Panc1 (cell line): ENCODE measurements at regions not wholly inside any gene's neighbourhood (a gene's known extent, or its start where the extent isn't known, plus 50 kb on each side); places are given as distances from the start of the nearest gene placed in this dataset.

Source experiments
- ATAC-seq: fragments of 200-7000 bp; cut with Tn5 transposase; 2 replicates; pipeline ENCODE4 v1.9.1; 2020; ENCODE audit warnings: mild to moderate bottlenecking, moderate library complexity
- BruUV-seq: library from RNA; stranded (reverse); fragments of 400-500 nt; replicated peaks from 2 replicates; lab custom pipeline; 2021; lab: Mats Ljungman, UMichigan
- CTCF ChIA-PET: fragments of 300-600 bp; sonication (Branson Sonifier 250); formaldehyde crosslinking; loops from one replicate; lab custom pipeline; 2022; ENCODE audit warnings: antibody characterized with exemption; lab: Charles Lee
- POLR2A ChIA-PET: fragments of 300-600 bp; sonication (Branson Sonifier 250); formaldehyde crosslinking; loops from one replicate; lab custom pipeline; 2022; ENCODE audit warnings: antibody characterized with exemption; lab: Charles Lee
- DNase-seq: peaks from one replicate; pipeline ENCODE4 v3.0.0-alpha.2; 2010; ENCODE audit warnings: low read depth, low spot score
- H3K27ac ChIP-seq: 2 replicates; pipeline ENCODE4 v1.5.1; 2011; ENCODE audit warnings: mild to moderate bottlenecking, low read length, inconsistent platforms
- H3K27me3 ChIP-seq: fragments of 200-500 bp; sonication (Bioruptor generic); 2 replicates; pipeline ENCODE4 v1.6.0; 2014; ENCODE audit warnings: low read length, inconsistent platforms; ENCODE audit not compliant: control insufficient read depth, insufficient read depth
- H3K36me3 ChIP-seq: fragments of 200-500 bp; sonication (Bioruptor generic); 2 replicates; pipeline ENCODE4 v1.5.1; 2014; ENCODE audit warnings: inconsistent platforms, mild to moderate bottlenecking, low read length, moderate library complexity; ENCODE audit not compliant: control insufficient read depth, insufficient read depth
- H3K4me1 ChIP-seq: 2 replicates; pipeline ENCODE4 v1.5.1; 2011; ENCODE audit warnings: inconsistent platforms, mild to moderate bottlenecking, low read length, moderate library complexity; ENCODE audit not compliant: control insufficient read depth, insufficient read depth
- H3K4me3 ChIP-seq, 2 experiments: 2 replicates each; pipeline ENCODE4 v1.5.1; 2011 to 2012; ENCODE audit warnings: low read depth in 2 of 2, low read length in 2 of 2, mild to moderate bottlenecking in 2 of 2, inconsistent platforms in 1 of 2, moderate library complexity in 1 of 2
- H3K9me3 ChIP-seq: fragments of 200-500 bp; sonication (Bioruptor generic); 2 replicates; pipeline ENCODE4 v1.5.1; 2014; ENCODE audit warnings: low read depth, mild to moderate bottlenecking, inconsistent platforms, low read length, moderate library complexity; ENCODE audit not compliant: control insufficient read depth, insufficient read depth
- POLR2AphosphoS5 ChIP-seq: IDR thresholded peaks from 2 replicates; pipeline ENCODE4 v1.6.1; 2012; ENCODE audit warnings: mild to moderate bottlenecking, low read depth, low read length, moderate library complexity
- SIN3A ChIP-seq: IDR thresholded peaks from 2 replicates; pipeline ENCODE4 v1.6.1; 2012; ENCODE audit warnings: low read depth, mild to moderate bottlenecking, low read length, moderate library complexity, borderline replicate concordance; ENCODE audit not compliant: insufficient read depth
- TCF7L2 ChIP-seq: IDR thresholded peaks from 2 replicates; pipeline ENCODE4 v1.6.1; 2011; ENCODE audit warnings: mild to moderate bottlenecking, low read depth, low read length, inconsistent platforms
- in situ Hi-C: cut with HindIII; loops from 2 replicates; pipeline ENCODE4 v1.10.0; 2016; ENCODE audit warnings: low sequenced_read_pairs, low pct_unique_long_range_greater_than_20kb
- intact Hi-C: fragments of 100-400 bp; cut with micrococcal nuclease; formaldehyde crosslinking; loops from one replicate; pipeline ENCODE4 v1.10.0; 2022; ENCODE audit not compliant: unreplicated experiment
- TF ChIP-seq, protein P1 (sequence below): fragments of 450-650 bp; IDR thresholded peaks from 2 replicates; pipeline ENCODE4 v1.5.1; 2017; ENCODE audit warnings: mild to moderate bottlenecking
- TF ChIP-seq, protein P2 (sequence below), 2 experiments: IDR thresholded peaks; 2 replicates each; pipeline ENCODE4 v1.6.1; 2011 to 2012; ENCODE audit warnings: low read depth in 2 of 2, control low read depth in 1 of 2, low read length in 1 of 2, mild to moderate bottlenecking in 1 of 2, moderate library complexity in 1 of 2; ENCODE audit not compliant: insufficient read depth in 1 of 2

DNA sequence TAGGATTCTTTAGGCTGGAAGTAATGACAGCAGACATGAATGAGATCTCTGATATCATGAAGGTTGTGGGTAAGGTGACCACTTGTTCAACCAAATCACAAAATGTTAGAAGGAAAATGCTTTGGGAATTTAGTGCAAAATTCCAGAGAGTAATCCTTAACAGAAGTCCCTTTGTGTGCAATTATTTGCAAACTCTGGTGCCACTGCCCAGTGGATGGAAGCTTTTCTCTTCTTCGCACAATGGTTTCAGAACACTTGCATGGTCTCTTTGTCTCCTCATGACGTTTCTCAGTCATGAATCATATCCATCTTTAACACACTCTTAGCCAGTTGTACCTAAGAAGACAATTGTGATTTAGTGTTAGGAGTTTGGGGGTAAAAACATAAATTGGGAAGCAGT lies 570.4 kb upstream of the ANKRD30A start:
- Histone ChIP-seq H3K27me3 (no peaks in the 10 kb centered on the region), H3K4me1 (no peaks in the 10 kb centered on the region), H3K27ac (no peak overlapping the region), H3K4me3 (no peak overlapping the region), H3K36me3 (no peaks in the 10 kb centered on the region), H3K9me3 (no peaks in the 10 kb centered on the region)
- CTCF ChIA-PET = no interaction called here
- POLR2A ChIA-PET = no interaction called here
- no peak for ATAC-seq
- BruUV-seq = no TSS peak
- DNase-seq = no peak
- intact Hi-C loops (no loop called here), in situ Hi-C loops (no loop called here)
- no peak for TF ChIP-seq SIN3A

DNA sequence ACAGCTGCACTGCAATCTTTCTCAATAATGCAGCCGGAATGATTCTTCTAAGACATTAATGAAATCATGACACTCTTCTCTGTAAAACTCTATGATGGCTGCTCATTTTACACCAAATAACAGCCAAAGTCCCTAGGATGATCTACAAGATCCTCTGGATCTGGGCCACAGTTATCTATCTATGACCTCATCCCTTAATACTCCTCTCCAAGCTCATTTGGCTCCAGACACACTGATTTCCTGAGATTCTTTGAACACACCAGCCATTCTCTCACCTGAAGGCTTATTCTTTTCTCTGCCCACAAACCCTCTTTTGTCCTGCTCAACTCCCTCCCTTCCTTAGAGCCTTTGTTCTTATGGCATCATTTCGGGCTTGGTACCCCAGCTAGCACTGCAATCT lies 577.4 kb upstream of the ANKRD30A start:
- Histone ChIP-seq H3K27me3 (no peaks in the 10 kb centered on the region), H3K4me1 (no peaks in the 10 kb centered on the region), H3K4me3 (no peak overlapping the region), H3K27ac (no peak overlapping the region), H3K36me3 (no peaks in the 10 kb centered on the region), H3K9me3 (no peaks in the 10 kb centered on the region)
- CTCF ChIA-PET = no interaction called here
- BruUV-seq = no TSS peak
- POLR2A ChIA-PET = no interaction called here
- intact Hi-C loops (no loop called here), in situ Hi-C loops (no loop called here)
- TF ChIP-seq, protein P1, sequence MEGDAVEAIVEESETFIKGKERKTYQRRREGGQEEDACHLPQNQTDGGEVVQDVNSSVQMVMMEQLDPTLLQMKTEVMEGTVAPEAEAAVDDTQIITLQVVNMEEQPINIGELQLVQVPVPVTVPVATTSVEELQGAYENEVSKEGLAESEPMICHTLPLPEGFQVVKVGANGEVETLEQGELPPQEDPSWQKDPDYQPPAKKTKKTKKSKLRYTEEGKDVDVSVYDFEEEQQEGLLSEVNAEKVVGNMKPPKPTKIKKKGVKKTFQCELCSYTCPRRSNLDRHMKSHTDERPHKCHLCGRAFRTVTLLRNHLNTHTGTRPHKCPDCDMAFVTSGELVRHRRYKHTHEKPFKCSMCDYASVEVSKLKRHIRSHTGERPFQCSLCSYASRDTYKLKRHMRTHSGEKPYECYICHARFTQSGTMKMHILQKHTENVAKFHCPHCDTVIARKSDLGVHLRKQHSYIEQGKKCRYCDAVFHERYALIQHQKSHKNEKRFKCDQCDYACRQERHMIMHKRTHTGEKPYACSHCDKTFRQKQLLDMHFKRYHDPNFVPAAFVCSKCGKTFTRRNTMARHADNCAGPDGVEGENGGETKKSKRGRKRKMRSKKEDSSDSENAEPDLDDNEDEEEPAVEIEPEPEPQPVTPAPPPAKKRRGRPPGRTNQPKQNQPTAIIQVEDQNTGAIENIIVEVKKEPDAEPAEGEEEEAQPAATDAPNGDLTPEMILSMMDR = no peak
- TF ChIP-seq, protein P2, sequence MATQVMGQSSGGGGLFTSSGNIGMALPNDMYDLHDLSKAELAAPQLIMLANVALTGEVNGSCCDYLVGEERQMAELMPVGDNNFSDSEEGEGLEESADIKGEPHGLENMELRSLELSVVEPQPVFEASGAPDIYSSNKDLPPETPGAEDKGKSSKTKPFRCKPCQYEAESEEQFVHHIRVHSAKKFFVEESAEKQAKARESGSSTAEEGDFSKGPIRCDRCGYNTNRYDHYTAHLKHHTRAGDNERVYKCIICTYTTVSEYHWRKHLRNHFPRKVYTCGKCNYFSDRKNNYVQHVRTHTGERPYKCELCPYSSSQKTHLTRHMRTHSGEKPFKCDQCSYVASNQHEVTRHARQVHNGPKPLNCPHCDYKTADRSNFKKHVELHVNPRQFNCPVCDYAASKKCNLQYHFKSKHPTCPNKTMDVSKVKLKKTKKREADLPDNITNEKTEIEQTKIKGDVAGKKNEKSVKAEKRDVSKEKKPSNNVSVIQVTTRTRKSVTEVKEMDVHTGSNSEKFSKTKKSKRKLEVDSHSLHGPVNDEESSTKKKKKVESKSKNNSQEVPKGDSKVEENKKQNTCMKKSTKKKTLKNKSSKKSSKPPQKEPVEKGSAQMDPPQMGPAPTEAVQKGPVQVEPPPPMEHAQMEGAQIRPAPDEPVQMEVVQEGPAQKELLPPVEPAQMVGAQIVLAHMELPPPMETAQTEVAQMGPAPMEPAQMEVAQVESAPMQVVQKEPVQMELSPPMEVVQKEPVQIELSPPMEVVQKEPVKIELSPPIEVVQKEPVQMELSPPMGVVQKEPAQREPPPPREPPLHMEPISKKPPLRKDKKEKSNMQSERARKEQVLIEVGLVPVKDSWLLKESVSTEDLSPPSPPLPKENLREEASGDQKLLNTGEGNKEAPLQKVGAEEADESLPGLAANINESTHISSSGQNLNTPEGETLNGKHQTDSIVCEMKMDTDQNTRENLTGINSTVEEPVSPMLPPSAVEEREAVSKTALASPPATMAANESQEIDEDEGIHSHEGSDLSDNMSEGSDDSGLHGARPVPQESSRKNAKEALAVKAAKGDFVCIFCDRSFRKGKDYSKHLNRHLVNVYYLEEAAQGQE (IDR thresholded peaks at IDR 0.05; ENCODE audit: insufficient read depth in 1 of 2, low read depth in 2 of 2, low read length in 1 of 2) = no peak
- TF ChIP-seq SIN3A (no peak), TCF7L2 (no peak), POLR2AphosphoS5 (no peak)
- no peak for ATAC-seq
- DNase-seq = no peak

DNA sequence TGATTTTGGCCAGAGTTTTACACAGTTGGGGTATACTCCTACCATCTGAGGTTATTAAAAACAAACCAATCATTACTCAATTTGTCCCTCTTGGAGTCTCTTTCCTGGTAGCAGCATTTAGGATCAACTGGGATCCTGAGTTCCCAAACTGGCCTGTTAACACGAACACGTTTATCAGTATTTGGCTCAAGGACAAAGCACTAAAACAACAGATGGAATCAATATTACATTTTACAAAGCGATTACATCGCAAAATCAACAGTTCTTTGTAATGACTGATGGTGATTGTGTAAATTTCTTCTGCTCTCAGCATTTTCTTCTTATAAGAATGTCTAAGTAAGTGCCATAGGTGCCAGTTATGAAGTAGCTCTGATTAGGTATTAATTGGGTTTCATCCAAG lies 582.9 kb upstream of the ANKRD30A start:
- ChIA-PET POLR2A (no interaction called here), CTCF (no interaction called here)
- DNase-seq = no peak
- no peak for ATAC-seq
- no peaks in the 10 kb centered on the region for H3K4me1 ChIP-seq
- H3K4me3 ChIP-seq = no peak overlapping the region
- intact Hi-C loops (no loop called here), in situ Hi-C loops (no loop called here)
- no peak overlapping the region for H3K27ac ChIP-seq
- H3K27me3 ChIP-seq = no peaks in the 10 kb centered on the region
- no TSS peak for BruUV-seq
- H3K36me3 ChIP-seq = no peaks in the 10 kb centered on the region
- TF ChIP-seq, protein P1 = no peak
- no peak for TF ChIP-seq TCF7L2
- TF ChIP-seq, protein P2 (IDR thresholded peaks at IDR 0.05; ENCODE audit: insufficient read depth in 1 of 2, low read depth in 2 of 2, low read length in 1 of 2) = no peak
- no peak for TF ChIP-seq POLR2AphosphoS5
- no peak for TF ChIP-seq SIN3A
- H3K9me3 ChIP-seq = no peaks in the 10 kb centered on the region
